Neural progenitor cell (in vitro differentiated cells): ENCODE measurements at regions not wholly inside any gene's neighbourhood (a gene's known extent, or its start where the extent isn't known, plus 50 kb on each side); places are given as distances from the start of the nearest gene placed in this dataset.

Experiments
- EZH2 ChIP-seq: fragments of 200-600 bp; sonication (generic); IDR thresholded peaks from 2 replicates; pipeline ENCODE4 v1.6.1; 2017; ENCODE audit warnings: antibody characterized with exemption, mild to moderate bottlenecking, moderate library complexity
- EZH2phosphoT487 ChIP-seq: fragments of 200-600 bp; sonication (generic); IDR thresholded peaks from 2 replicates; pipeline ENCODE4 v1.6.1; 2017; ENCODE audit warnings: antibody characterized with exemption
- TF ChIP-seq, protein P1 (sequence below): fragments of 200-600 bp; sonication (generic); IDR thresholded peaks from 2 replicates; pipeline ENCODE4 v1.5.1; 2017; ENCODE audit warnings: antibody characterized with exemption, mild to moderate bottlenecking

DNA sequence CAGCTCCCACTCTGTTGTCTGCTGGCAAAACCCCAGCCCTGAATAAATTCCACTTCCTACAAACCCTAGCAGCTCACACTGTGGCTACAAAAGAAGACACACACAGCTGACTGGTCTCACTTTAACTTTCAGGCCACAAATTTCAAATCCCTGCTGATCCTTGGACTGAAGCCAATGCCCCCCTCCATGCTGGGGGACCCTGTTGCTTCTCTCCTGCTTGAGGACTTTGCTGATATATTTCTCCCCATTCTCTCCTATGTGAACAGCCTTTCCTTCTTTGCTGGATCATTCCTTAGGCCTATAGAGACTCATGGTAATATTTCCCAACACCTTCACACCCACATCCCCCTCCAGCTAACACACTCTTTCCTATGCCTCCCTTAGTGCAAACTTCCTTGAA is 79.6 kb upstream of the ADRA1B start:
- TF ChIP-seq EZH2 (no peak), EZH2phosphoT487 (no peak)
- TF ChIP-seq, protein P1, sequence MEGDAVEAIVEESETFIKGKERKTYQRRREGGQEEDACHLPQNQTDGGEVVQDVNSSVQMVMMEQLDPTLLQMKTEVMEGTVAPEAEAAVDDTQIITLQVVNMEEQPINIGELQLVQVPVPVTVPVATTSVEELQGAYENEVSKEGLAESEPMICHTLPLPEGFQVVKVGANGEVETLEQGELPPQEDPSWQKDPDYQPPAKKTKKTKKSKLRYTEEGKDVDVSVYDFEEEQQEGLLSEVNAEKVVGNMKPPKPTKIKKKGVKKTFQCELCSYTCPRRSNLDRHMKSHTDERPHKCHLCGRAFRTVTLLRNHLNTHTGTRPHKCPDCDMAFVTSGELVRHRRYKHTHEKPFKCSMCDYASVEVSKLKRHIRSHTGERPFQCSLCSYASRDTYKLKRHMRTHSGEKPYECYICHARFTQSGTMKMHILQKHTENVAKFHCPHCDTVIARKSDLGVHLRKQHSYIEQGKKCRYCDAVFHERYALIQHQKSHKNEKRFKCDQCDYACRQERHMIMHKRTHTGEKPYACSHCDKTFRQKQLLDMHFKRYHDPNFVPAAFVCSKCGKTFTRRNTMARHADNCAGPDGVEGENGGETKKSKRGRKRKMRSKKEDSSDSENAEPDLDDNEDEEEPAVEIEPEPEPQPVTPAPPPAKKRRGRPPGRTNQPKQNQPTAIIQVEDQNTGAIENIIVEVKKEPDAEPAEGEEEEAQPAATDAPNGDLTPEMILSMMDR, result no peak
